22Rv1 (cell line): ENCODE measurements at regions not wholly inside any gene's neighbourhood (a gene's known extent, or its start where the extent isn't known, plus 50 kb on each side); places are given as distances from the start of the nearest gene placed in this dataset.

Experiments used
- H3K27ac ChIP-seq: fragments of 450-650 bp; 2 replicates; pipeline ENCODE4 v1.5.1; 2017
- ZFX ChIP-seq: fragments of 450-650 bp; IDR thresholded peaks from 2 replicates; pipeline ENCODE4 v1.6.1; 2017; ENCODE audit warnings: antibody characterized with exemption, borderline replicate concordance
- TF ChIP-seq, protein P1 (sequence below): fragments of 450-650 bp; IDR thresholded peaks from 2 replicates; pipeline ENCODE4 v1.5.1; 2017; ENCODE audit warnings: mild to moderate bottlenecking

- H3K27ac ChIP-seq = no peak overlapping the region
- no peak for TF ChIP-seq ZFX
- TF ChIP-seq, protein P1, sequence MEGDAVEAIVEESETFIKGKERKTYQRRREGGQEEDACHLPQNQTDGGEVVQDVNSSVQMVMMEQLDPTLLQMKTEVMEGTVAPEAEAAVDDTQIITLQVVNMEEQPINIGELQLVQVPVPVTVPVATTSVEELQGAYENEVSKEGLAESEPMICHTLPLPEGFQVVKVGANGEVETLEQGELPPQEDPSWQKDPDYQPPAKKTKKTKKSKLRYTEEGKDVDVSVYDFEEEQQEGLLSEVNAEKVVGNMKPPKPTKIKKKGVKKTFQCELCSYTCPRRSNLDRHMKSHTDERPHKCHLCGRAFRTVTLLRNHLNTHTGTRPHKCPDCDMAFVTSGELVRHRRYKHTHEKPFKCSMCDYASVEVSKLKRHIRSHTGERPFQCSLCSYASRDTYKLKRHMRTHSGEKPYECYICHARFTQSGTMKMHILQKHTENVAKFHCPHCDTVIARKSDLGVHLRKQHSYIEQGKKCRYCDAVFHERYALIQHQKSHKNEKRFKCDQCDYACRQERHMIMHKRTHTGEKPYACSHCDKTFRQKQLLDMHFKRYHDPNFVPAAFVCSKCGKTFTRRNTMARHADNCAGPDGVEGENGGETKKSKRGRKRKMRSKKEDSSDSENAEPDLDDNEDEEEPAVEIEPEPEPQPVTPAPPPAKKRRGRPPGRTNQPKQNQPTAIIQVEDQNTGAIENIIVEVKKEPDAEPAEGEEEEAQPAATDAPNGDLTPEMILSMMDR = no peak
Measured at GRCh38 chr12:96134200-96134599, 60.0 kb upstream of the ELK3 start.

DNA sequence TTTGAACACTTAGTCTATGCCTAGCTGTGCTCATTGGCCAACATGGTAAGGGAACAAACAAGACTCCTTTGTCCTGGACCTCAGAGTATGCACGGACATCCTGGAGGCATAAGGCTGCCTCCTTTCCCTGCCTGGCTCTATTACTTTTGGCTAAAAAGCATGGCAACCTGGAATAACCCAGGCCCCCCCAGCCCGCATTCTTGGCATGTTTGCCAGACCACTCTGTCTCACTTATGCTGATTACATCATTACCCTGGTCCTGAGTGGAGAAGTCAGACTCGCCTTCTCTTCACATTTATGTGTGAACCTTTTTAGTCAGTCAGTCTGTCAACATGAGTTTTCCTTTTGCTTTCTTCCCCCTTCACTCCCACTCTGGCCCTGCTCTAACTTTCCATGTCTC, 58.0 kb upstream of the ELK3 start:
- TF ChIP-seq, protein P1 = no peak
- TF ChIP-seq ZFX = no peak
- H3K27ac ChIP-seq = no peak overlapping the region

DNA sequence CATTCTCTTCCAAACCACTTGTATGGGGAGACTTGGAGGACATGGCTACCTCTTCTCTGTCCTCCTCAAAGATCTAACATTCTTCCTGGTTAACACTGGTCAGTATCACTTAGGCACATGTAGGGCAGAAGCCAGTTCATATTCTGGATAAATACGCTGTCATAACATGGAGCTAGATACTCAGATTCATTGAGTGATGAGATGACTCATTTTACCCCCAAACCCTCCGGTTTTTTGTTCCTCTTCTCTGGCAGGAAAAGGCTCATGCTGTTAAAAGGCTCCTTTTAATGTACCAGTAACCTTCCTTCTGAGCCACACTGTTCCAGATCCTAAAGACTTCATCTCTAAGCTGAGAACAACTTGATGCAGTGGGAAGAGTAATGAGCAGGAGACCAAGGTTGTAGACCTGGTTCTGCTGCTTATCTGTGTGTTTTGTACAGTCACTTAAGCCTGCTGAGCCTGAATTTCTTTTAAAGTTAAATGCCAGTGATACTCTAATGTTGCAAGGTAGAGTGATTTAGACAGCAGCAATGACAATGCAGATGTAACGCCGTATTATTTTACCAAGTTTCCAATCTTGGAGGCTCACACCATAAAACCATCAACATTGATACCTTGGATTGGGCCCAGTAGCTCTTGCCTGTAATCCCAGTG, 57.3 kb upstream of the ELK3 start:
- no peak overlapping the region for H3K27ac ChIP-seq
- TF ChIP-seq, protein P1 = no peak
- TF ChIP-seq ZFX = no peak

DNA sequence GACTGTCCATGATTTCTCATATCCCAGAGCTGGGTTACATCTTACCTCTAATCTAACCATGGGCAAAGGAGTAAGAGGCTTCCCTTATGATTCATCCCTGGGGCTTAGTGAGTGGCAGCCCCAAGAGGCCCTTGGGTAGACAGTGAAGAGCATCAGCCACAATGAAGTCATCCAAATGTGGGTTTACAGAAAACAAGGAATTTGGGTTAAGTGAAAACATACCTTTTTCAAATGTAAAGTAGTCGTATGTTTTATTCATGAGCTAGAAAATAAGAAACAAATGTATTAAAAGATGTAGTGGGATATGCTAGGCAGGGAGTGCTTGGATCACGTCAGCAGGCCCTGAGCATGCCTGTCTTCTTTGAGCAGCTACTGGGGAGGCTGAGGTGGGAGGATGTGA, 54.0 kb upstream of the ELK3 start:
- no peak overlapping the region for H3K27ac ChIP-seq
- TF ChIP-seq, protein P1 = no peak
- no peak for TF ChIP-seq ZFX

DNA sequence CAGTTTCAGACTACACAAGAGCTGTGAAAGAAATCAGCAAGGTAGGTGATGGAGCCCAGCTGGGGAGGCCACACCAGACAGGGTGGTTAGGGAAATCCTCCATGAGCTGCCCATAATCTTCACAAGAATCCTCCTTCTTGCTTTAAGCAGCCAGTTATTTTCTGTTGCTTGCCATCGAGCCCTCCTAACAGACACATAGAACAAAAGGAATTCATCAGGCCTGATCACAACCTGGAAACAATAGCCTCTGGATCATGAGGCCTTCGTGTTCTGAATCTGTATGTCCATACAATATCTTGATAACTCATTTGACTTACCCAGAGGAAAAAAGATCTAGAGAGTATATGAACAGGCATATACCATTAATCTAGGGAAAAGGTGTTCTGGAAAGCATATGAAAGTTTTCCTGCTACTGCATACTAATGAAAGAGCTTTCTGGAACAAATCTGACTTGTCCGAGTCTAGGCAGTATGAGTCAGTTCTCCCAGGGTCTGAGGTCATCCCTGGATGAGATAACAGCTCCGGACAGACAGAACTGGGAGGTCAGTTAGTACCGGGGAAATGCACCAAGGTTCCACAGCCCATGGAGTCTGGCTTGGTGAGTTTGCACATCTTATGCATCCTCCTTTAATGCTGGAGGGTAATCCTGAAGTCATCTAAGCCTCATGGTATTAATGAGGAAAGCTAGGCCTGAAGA, 52.8 kb upstream of the ELK3 start:
- no peak overlapping the region for H3K27ac ChIP-seq
- TF ChIP-seq, protein P1 = no peak
- TF ChIP-seq ZFX = no peak

DNA sequence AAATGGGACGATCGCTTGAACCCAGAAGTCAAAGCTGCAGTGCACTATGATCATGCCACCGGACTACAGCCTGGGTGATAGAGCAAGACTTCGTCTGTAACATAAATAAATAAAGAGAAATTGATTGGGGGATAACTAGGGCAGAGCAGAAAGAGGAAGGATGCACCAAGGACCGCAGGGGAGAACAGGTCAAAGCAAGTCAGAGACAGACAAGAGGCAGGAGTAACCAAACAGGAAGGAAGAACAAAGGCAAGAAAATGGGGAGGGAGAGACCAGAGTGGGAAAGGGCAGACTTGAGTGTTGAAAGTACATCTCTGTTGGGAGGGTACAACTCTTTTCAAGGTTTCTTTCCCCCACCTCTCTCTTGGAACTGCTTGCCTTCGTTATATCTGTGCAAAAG, 50.8 kb upstream of the ELK3 start:
- H3K27ac ChIP-seq = no peak overlapping the region
- no peak for TF ChIP-seq ZFX
- TF ChIP-seq, protein P1 = no peak

GRCh38 chr12:96143827-96144565, 50.2 kb upstream of the ELK3 start:
- no peak for TF ChIP-seq ZFX
- TF ChIP-seq, protein P1 = no peak
- no peak overlapping the region for H3K27ac ChIP-seq
